Natural killer cell treated with Interleukin-12 subunit alpha and Interleukin-12 subunit beta and Interleukin-15 and Interleukin-18, amount 100 ng/mL, for 72 hours (primary cell): ENCODE measurements at regions not wholly inside any gene's neighbourhood (a gene's known extent, or its start where the extent isn't known, plus 50 kb on each side); places are given as distances from the start of the nearest gene placed in this dataset.

Source experiments
- ATAC-seq, 2 donors: fragments of 150-1000 bp; cut with Tn5 transposase in 1 of 2; sonication (Bioruptor Pico), chemical (Tn5 transposase) in 1 of 2; 2 replicates each; pipeline ENCODE4 v1.10.0; 2021
- DNase-seq: peaks from one replicate; pipeline ENCODE4 v3.0.0; 2022; ENCODE audit warnings: low spot score
- H3K27ac Mint-ChIP-seq, 2 donors: 1 replicate in 1 of 2; 2 replicates in 1 of 2; pipeline ENCODE4 v1.8.0; 2022; ENCODE audit warnings: mixed read lengths in 2 of 2, mild to moderate bottlenecking in 1 of 2, moderate library complexity in 1 of 2
- H3K27me3 Mint-ChIP-seq, 2 donors: 1 replicate in 1 of 2; 2 replicates in 1 of 2; pipeline ENCODE4 v1.8.0; 2022; ENCODE audit warnings: mixed read lengths in 2 of 2
- H3K36me3 Mint-ChIP-seq: one replicate; pipeline ENCODE4 v1.8.0; 2022; ENCODE audit warnings: mixed read lengths
- H3K4me1 Mint-ChIP-seq, 2 donors: 1 replicate in 1 of 2; 2 replicates in 1 of 2; pipeline ENCODE4 v1.8.0; 2022; ENCODE audit warnings: low read depth in 2 of 2, mixed read lengths in 2 of 2, mild to moderate bottlenecking in 1 of 2
- H3K4me3 Mint-ChIP-seq: one replicate; pipeline ENCODE4 v1.8.0; 2022; ENCODE audit warnings: mixed read lengths
- H3K9me3 Mint-ChIP-seq: 2 replicates; pipeline ENCODE4 v1.8.0; 2022; ENCODE audit warnings: mixed read lengths

DNA sequence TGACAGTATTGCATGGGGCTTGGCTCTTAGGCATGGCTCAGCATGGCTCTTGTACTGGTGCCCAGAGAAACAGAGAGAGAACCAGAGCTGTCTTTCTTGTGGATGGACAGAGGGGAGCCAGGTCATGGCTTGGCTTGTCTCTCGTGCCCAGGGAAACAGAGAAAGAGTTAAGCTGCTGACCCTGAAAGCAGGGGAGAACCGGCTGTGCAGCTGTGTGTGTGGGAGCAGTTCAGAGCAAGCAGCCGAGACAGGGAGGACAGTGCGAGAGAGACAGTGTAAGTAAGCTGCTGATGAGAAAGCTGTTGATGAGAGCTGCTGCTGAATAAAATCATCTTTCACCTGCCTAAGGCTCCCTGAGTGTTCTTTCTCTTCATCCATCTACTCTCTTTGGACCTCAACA, 61.3 kb upstream of the DDHD1 start:
- ATAC-seq: no peak
- H3K4me3 Mint-ChIP-seq: no peak overlapping the region
- H3K27ac Mint-ChIP-seq: no peak overlapping the region

DNA sequence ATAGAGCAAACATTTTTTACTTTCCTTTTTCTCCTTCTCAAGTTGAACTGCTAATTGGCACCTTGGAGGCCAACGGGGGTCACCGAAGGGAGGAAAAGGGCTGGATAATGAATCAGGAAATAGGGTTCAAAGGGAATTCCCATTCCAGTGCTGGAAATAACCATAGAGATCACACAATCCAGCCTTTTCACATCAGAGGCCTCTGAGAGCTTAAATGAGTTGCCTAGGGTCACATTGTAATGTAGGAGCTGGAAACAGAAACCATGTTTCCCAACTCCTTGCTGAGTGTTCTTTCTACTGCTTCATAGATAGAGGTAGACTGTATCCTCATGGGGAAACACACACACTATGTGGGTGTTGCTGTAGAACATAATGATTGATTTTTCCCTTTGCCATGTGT, 60.6 kb upstream of the DDHD1 start:
- no peak overlapping the region for H3K4me3 Mint-ChIP-seq
- ATAC-seq: no peak

More for the DNA sequence above, 61.3 kb upstream of the DDHD1 start:
- Mint-ChIP-seq H3K4me1 (peaks cover 6 to 9% of the 10 kb centered on the region in 2 donors), H3K36me3 (no peaks in the 10 kb centered on the region), H3K27me3 (no peaks in the 10 kb centered on the region), H3K9me3 (no peaks in the 10 kb centered on the region)
- no peak for DNase-seq

DNA sequence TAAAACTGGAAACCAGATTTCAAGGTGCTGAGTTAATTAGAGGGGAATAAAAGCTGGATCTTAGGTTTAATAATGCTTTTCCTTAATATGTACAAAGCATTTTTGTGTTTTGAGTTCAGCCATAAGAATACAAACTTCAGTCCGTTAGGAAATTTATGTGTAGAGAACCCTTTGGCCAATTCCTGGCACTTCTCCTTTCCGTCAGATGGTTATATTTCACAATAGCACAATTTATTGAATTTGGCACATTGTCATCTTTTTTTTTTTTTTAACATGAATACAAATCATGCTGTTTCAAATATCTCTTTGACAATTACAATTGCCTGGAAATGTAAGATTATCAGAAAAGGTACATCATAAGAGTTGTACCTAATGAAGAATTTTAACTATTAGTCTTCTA, 56.2 kb upstream of the DDHD1 start:
- H3K4me3 Mint-ChIP-seq: no peak overlapping the region
- no peak overlapping the region for H3K27ac Mint-ChIP-seq
- no peak for DNase-seq
- no peak for ATAC-seq
- no peaks in the 10 kb centered on the region for H3K4me1 Mint-ChIP-seq
- H3K27me3 Mint-ChIP-seq: peaks cover 0 to 4% of the 10 kb centered on the region in 2 donors
- H3K36me3 Mint-ChIP-seq: peaks cover 6% of the 10 kb centered on the region
- H3K9me3 Mint-ChIP-seq: no peaks in the 10 kb centered on the region

More for the DNA sequence above, 60.6 kb upstream of the DDHD1 start:
- no peak for DNase-seq
- H3K9me3 Mint-ChIP-seq: no peaks in the 10 kb centered on the region
- H3K36me3 Mint-ChIP-seq: no peaks in the 10 kb centered on the region
- peaks cover 6 to 9% of the 10 kb centered on the region in 2 donors for H3K4me1 Mint-ChIP-seq
- H3K27ac Mint-ChIP-seq: no peak overlapping the region
- no peaks in the 10 kb centered on the region for H3K27me3 Mint-ChIP-seq
